ENCODE measurements at regions not wholly inside any gene's neighbourhood (a gene's known extent, or its start where the extent isn't known, plus 50 kb on each side); places are given as distances from the start of the nearest gene placed in this dataset.

DNA sequence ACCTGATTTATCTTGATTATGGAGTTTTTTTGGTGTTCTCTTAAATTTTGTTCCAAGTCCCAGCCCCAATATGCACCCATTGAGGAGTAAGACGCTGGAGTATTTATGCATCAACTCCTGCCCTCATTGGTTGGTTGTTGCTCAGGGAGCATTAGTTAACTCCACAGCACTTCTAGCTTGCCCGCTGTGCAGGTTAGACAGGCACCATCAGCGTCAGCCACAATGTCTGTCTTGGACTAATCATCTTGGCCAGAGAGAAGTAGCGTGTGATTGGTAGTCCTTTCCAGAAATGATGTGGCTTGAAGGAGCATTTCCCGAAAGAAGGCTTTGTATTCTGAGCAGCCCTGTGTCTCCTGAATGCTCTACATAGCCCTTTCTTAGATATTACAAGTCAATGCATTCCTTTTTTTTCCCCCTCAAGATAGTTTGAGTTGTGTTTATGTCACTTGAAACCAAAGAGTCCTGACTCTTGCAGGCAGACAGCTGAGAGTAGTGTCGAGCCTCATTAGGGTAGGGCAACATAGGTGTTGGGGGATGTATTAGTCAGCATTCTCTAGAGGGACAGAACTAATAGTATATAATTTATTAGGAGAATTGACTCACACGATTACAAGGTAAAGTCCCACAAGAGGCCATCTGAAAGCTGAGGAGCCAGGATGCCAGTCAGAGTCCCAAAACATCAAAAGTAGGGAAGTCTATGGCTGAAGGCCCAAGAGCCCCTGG, 94.6 kb upstream of the RCN1 start:
- Histone ChIP-seq H3K4me3 (no peak overlapping the region), H3K9me3 (no peaks in the 10 kb centered on the region), H3K36me3 (no peaks in the 10 kb centered on the region), H3K4me1 (replicated peaks) (no peaks in the 10 kb centered on the region), H3K27me3 (replicated peaks; ENCODE audit: insufficient read depth) (no peaks in the 10 kb centered on the region), H3K27ac (no peak overlapping the region)
- intact Hi-C loops (cut with DNase I): no loop called here
- WGBS: 86% methylated on average over 7 of the region's 7 CpGs
- TF ChIP-seq, protein P1, sequence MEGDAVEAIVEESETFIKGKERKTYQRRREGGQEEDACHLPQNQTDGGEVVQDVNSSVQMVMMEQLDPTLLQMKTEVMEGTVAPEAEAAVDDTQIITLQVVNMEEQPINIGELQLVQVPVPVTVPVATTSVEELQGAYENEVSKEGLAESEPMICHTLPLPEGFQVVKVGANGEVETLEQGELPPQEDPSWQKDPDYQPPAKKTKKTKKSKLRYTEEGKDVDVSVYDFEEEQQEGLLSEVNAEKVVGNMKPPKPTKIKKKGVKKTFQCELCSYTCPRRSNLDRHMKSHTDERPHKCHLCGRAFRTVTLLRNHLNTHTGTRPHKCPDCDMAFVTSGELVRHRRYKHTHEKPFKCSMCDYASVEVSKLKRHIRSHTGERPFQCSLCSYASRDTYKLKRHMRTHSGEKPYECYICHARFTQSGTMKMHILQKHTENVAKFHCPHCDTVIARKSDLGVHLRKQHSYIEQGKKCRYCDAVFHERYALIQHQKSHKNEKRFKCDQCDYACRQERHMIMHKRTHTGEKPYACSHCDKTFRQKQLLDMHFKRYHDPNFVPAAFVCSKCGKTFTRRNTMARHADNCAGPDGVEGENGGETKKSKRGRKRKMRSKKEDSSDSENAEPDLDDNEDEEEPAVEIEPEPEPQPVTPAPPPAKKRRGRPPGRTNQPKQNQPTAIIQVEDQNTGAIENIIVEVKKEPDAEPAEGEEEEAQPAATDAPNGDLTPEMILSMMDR (IDR thresholded peaks at IDR 0.05): no peak
- TF ChIP-seq POLR2A (IDR thresholded peaks at IDR 0.05) (no peak), POLR2AphosphoS5 (IDR thresholded peaks at IDR 0.05) (no peak)
- no peak for DNase-seq (ENCODE audit: low spot score)

DNA sequence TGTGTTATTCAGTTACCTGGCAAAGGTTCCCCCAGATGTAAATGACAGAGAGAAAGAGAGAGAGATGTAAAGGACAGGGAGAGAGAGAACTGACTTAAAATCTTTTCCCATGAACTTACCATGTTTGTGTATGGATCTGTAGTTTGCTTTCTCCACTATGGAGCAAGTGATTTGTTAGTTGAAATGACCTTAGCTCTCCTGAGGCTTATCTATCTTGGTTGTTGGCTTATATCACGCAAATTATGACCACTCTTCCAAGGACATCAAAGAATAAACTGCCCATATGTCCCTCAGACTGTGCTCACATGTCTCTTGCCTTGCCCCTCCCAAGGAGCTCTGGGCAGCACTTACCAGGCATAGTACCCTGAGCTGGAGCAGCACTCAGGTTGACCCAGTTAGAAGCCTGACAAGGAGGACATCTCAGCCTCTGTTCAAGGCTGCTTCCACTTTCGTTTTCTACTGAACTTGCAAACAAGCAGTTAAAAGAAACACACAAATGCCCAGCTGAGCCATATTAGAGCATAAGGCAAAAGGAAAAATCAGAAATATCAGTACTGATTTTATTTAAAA, 95.3 kb upstream of the RCN1 start:
- TF ChIP-seq POLR2AphosphoS5 (IDR thresholded peaks at IDR 0.05) (no peak), POLR2A (IDR thresholded peaks at IDR 0.05) (no peak)
- TF ChIP-seq, protein P1 (IDR thresholded peaks at IDR 0.05): no peak
- Histone ChIP-seq H3K27ac (no peak overlapping the region), H3K9me3 (no peaks in the 10 kb centered on the region), H3K4me1 (replicated peaks) (no peaks in the 10 kb centered on the region), H3K36me3 (no peaks in the 10 kb centered on the region), H3K4me3 (no peak overlapping the region), H3K27me3 (replicated peaks; ENCODE audit: insufficient read depth) (no peaks in the 10 kb centered on the region)
- no peak for DNase-seq (ENCODE audit: low spot score)
- WGBS: 49% methylated on average over 2 of the region's 2 CpGs
- intact Hi-C loops (cut with DNase I): no loop called here

DNA sequence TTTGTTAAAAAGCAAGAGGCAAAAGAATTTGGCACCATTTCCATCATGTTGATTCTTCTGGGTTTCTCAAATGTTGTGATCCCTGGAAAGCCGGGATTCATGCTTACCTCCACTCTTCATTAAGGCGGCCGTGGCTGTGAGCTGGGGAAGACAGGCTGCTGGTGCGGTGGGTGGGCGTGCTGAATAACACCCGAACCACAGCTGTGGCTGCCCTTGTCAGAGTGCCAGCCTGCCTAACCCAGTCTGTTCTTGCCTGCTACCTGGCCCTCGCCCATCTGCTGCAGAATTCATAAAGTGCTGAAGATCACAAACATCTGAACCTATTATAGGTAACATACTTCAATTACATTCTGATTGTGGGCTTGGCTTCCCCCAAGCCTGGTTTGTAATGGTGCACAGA, 95.8 kb upstream of the RCN1 start:
- TF ChIP-seq POLR2A (IDR thresholded peaks at IDR 0.05): no peak
- TF ChIP-seq, protein P1 (IDR thresholded peaks at IDR 0.05): no peak
- no peak for TF ChIP-seq POLR2AphosphoS5 (IDR thresholded peaks at IDR 0.05)
- intact Hi-C loops (cut with DNase I): no loop called here
- Histone ChIP-seq H3K9me3 (no peaks in the 10 kb centered on the region), H3K27me3 (replicated peaks; ENCODE audit: insufficient read depth) (no peaks in the 10 kb centered on the region), H3K4me1 (replicated peaks) (no peaks in the 10 kb centered on the region), H3K27ac (no peak overlapping the region), H3K36me3 (no peaks in the 10 kb centered on the region), H3K4me3 (no peak overlapping the region)
- DNase-seq (ENCODE audit: low spot score): no peak
- 31% methylated on average over 7 of the region's 7 CpGs for WGBS

DNA sequence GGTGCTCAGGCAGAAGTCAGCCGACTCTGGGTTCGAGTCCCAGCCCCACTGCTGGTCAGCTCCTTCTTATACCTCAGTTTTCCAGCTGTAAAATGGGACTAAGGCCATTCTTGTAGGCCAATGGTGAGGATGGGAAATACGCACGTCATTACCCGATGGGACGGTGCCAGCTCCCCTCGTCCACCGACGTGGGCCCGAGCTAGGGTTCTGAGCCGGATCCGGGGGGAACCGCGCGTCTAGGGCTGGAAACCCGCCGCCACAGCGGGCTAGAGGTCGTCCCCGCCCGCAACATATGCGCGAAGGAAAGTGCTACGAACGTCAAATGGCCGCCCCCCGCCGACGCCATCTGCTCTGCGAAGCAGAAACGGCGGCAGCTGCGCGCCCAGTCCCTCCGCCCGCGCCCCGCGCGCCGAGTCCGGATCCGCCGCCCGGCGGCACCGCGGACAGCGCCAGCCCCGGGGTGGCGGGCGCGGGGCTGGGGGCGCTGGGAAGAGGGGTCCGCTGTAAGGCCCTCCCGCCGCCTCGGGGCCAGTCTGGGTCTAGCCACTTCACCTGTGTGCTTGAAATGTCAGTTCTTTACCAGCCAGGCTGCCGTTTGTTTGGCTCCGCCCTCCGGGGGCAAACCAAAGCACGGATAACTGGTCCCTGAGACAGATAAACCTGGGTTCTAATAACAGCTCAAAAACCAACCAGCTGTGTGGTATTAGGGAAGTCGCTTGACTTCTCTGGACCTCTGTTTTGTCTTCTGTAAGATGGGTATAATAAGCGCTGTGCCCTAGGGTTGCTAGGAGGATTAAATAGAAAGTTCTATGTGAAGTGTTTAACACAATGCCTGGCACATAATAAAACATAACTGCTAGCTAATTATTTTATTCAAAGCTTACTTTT, 103.5 kb upstream of the RCN1 start:
- H3K27me3 ChIP-seq (replicated peaks; ENCODE audit: insufficient read depth): peaks cover 4% of the 10 kb centered on the region
- H3K27ac ChIP-seq: no peak overlapping the region
- WGBS: 11% methylated on average over 54 of the region's 64 CpGs
- no peaks in the 10 kb centered on the region for H3K4me1 ChIP-seq (replicated peaks)
- intact Hi-C loops (cut with DNase I): no loop called here
- H3K9me3 ChIP-seq: no peaks in the 10 kb centered on the region
- TF ChIP-seq POLR2A (IDR thresholded peaks at IDR 0.05) (no peak), POLR2AphosphoS5 (IDR thresholded peaks at IDR 0.05) (no peak)
- TF ChIP-seq, protein P1 (IDR thresholded peaks at IDR 0.05): no peak
- peak overlapping the region in 1 of 2 donors; percentile 10 for H3K4me3 ChIP-seq
- H3K36me3 ChIP-seq: no peaks in the 10 kb centered on the region
- no peak for DNase-seq (ENCODE audit: low spot score)
